GM23338 (cell line): ENCODE measurements at regions not wholly inside any gene's neighbourhood (a gene's known extent, or its start where the extent isn't known, plus 50 kb on each side); places are given as distances from the start of the nearest gene placed in this dataset.

Source experiments
- CREB1 ChIP-seq: fragments of 250-450 bp; sonication (Bioruptor Pico); IDR thresholded peaks from 2 replicates; pipeline ENCODE4 v1.5.0; 2020; ENCODE audit warnings: low read depth, mild to moderate bottlenecking, moderate library complexity
- CTCF ChIP-seq, 2 experiments: fragments of 200-600 bp in 1 of 2; sonication (generic) in 1 of 2; conservative IDR thresholded peaks; 2 replicates each; pipeline versions ENCODE4 v1.5.1 to v1.6.1; 2016 to 2017; ENCODE audit warnings: antibody characterized with exemption in 2 of 2, low read depth in 2 of 2, mild to moderate bottlenecking in 2 of 2, moderate library complexity in 1 of 2
- EZH2 ChIP-seq: fragments of 200-600 bp; sonication (generic); IDR thresholded peaks from one replicate; pipeline ENCODE4 v1.8.0; 2017; ENCODE audit warnings: antibody characterized with exemption, mild to moderate bottlenecking, low read depth; ENCODE audit not compliant: unreplicated experiment
- EZH2phosphoT487 ChIP-seq: fragments of 200-600 bp; sonication (generic); IDR thresholded peaks from one replicate; pipeline ENCODE4 v1.8.1; 2018; ENCODE audit warnings: antibody characterized with exemption; ENCODE audit not compliant: unreplicated experiment
- NANOG ChIP-seq: IDR thresholded peaks from 2 replicates; pipeline ENCODE4 v1.6.1; 2016; ENCODE audit warnings: antibody characterized with exemption, borderline replicate concordance
- POLR2AphosphoS5 ChIP-seq: IDR thresholded peaks from 2 replicates; pipeline ENCODE4 v1.6.1; 2016; ENCODE audit warnings: antibody characterized with exemption, low read depth
- REST ChIP-seq: IDR thresholded peaks from one replicate; pipeline ENCODE4 v1.6.1; 2018; ENCODE audit warnings: antibody characterized with exemption; ENCODE audit not compliant: unreplicated experiment
- ZNF331 ChIP-seq: fragments of 250-450 bp; sonication (Bioruptor Pico); IDR thresholded peaks from 2 replicates; pipeline ENCODE4 v1.5.0; 2020; ENCODE audit warnings: low read depth, mild to moderate bottlenecking, moderate library complexity

- TF ChIP-seq CTCF (conservative IDR thresholded peaks at IDR 0.05; ENCODE audit: low read depth in 2 of 2) (no peak), EZH2phosphoT487 (no peak), CREB1 (CRISPR knock-in tag) (no peak), EZH2 (no peak), POLR2AphosphoS5 (no peak), REST (no peak), ZNF331 (CRISPR knock-in tag) (no peak), NANOG (no peak)
Measured at GRCh38 chr22:34160141-34160783, 240.0 kb upstream of the LARGE1 start.
